Mesothelial cell of epicardium (in vitro differentiated cells): ENCODE measurements at regions not wholly inside any gene's neighbourhood (a gene's known extent, or its start where the extent isn't known, plus 50 kb on each side); places are given as distances from the start of the nearest gene placed in this dataset.

ENCODE experiments used
- DNase-seq, 2 experiments: peaks; one replicate each; pipeline ENCODE4 v3.0.0; 2021; ENCODE audit warnings: low spot score in 2 of 2; ENCODE audit not compliant: unreplicated experiment in 2 of 2
- H3K27ac Mint-ChIP-seq: 2 replicates; pipeline ENCODE4 v1.8.0; 2021; ENCODE audit warnings: mixed read lengths
- H3K27me3 Mint-ChIP-seq: 2 replicates; pipeline ENCODE4 v1.8.0; 2021; ENCODE audit warnings: low read depth, mixed read lengths
- H3K36me3 Mint-ChIP-seq: 2 replicates; pipeline ENCODE4 v1.8.0; 2021; ENCODE audit warnings: mixed read lengths
- H3K4me1 Mint-ChIP-seq: 2 replicates; pipeline ENCODE4 v1.8.0; 2021; ENCODE audit warnings: mixed read lengths
- H3K4me3 Mint-ChIP-seq: 2 replicates; pipeline ENCODE4 v1.8.0; 2021; ENCODE audit warnings: mild to moderate bottlenecking, moderate library complexity, mixed read lengths
- H3K9me3 Mint-ChIP-seq: 2 replicates; pipeline ENCODE4 v1.8.0; 2021; ENCODE audit warnings: mixed read lengths
- TF ChIP-seq, protein P1 (sequence below): fragments of 200-600 bp; sonication (generic); IDR thresholded peaks from one replicate; pipeline ENCODE4 v1.5.0; 2021; ENCODE audit warnings: antibody characterized with exemption; ENCODE audit not compliant: unreplicated experiment

DNA sequence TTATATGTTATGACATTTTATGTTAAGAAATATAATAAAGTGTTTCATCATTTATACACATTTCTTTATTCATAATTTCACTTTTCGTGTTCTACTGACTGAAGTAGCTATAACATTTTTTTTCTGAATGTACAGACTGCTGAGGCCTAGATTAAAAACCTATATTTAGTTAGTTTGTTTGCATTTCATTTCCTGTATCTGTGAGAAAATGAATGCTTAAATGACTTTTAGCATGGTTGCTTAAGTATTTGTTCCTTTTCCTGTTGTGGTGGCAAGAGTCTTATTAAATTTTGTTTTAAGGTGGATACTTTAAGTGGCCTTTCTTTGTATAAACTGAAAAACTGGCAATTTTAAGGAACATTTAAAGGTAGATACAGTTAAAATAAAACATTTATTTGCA is 779.7 kb upstream of the MAN1A1 start:
- no peaks in the 10 kb centered on the region for H3K27me3 Mint-ChIP-seq

GRCh38 chr6:120122401-120122800 is 772.8 kb upstream of the MAN1A1 start:
- H3K27ac Mint-ChIP-seq, result no peak overlapping the region
- H3K9me3 Mint-ChIP-seq, result peaks cover 4% of the 10 kb centered on the region
- no peaks in the 10 kb centered on the region for H3K36me3 Mint-ChIP-seq
- H3K4me1 Mint-ChIP-seq, result no peaks in the 10 kb centered on the region
- no peak for DNase-seq
- no peak overlapping the region for H3K4me3 Mint-ChIP-seq
- H3K27me3 Mint-ChIP-seq, result no peaks in the 10 kb centered on the region
- TF ChIP-seq, protein P1, sequence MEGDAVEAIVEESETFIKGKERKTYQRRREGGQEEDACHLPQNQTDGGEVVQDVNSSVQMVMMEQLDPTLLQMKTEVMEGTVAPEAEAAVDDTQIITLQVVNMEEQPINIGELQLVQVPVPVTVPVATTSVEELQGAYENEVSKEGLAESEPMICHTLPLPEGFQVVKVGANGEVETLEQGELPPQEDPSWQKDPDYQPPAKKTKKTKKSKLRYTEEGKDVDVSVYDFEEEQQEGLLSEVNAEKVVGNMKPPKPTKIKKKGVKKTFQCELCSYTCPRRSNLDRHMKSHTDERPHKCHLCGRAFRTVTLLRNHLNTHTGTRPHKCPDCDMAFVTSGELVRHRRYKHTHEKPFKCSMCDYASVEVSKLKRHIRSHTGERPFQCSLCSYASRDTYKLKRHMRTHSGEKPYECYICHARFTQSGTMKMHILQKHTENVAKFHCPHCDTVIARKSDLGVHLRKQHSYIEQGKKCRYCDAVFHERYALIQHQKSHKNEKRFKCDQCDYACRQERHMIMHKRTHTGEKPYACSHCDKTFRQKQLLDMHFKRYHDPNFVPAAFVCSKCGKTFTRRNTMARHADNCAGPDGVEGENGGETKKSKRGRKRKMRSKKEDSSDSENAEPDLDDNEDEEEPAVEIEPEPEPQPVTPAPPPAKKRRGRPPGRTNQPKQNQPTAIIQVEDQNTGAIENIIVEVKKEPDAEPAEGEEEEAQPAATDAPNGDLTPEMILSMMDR, result no peak

More for the DNA sequence above, 779.7 kb upstream of the MAN1A1 start:
- Mint-ChIP-seq H3K27ac (no peak overlapping the region), H3K36me3 (peaks cover 2% of the 10 kb centered on the region), H3K9me3 (peaks cover 21% of the 10 kb centered on the region), H3K4me3 (no peak overlapping the region), H3K4me1 (no peaks in the 10 kb centered on the region)
- TF ChIP-seq, protein P1, result no peak
- no peak for DNase-seq

DNA sequence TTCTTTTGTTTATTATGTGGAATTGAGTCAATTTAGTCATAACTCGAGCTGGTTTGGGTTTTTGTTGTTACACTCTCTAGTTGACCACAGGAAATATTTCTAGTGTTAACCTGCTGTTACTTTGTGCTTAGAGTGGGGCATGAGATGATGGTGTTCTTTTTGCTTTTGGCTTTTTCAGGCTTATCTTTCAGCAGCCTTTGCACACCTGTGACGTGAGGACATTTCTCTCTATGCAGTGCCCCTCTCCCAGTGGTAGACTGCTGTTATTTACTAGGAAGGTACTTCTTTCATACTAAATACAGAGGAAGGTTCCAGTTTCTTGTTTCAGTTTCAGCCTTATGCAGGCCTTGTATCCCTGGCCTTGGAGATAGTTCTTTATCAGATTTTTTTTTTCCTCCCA is 766.8 kb upstream of the MAN1A1 start:
- Mint-ChIP-seq H3K36me3 (no peaks in the 10 kb centered on the region), H3K9me3 (peaks cover 6% of the 10 kb centered on the region), H3K27ac (no peak overlapping the region), H3K27me3 (no peaks in the 10 kb centered on the region), H3K4me1 (no peaks in the 10 kb centered on the region), H3K4me3 (no peak overlapping the region)
- DNase-seq, result no peak
- TF ChIP-seq, protein P1, result no peak

DNA sequence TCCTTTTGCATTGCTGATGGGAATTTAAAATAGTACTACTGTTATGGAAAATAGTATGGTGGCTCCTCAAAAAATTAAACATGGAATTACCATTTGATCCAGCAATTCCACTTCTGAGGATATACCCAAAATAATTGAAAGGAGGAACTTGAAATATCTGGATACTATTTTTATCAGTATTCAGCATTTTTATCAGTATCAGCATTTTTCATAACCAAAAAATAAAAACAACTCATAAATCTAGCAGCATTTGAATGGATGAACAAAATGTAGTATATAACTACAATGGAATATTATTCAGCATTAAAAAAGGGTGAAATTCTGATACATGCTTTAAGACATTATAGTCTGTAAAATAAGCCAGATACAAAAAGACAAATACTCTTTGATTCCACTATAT is 763.4 kb upstream of the MAN1A1 start:
- peaks cover 4% of the 10 kb centered on the region for H3K4me1 Mint-ChIP-seq
- H3K27me3 Mint-ChIP-seq, result no peaks in the 10 kb centered on the region
- peaks cover 7% of the 10 kb centered on the region for H3K9me3 Mint-ChIP-seq
- no peak overlapping the region for H3K27ac Mint-ChIP-seq
- TF ChIP-seq, protein P1, result no peak
- no peak overlapping the region for H3K4me3 Mint-ChIP-seq
- H3K36me3 Mint-ChIP-seq, result no peaks in the 10 kb centered on the region
- no peak for DNase-seq

- no peaks in the 10 kb centered on the region for H3K36me3 Mint-ChIP-seq
- TF ChIP-seq, protein P1, result no peak
Measured at GRCh38 chr6:120111001-120111400, 761.4 kb upstream of the MAN1A1 start.

DNA sequence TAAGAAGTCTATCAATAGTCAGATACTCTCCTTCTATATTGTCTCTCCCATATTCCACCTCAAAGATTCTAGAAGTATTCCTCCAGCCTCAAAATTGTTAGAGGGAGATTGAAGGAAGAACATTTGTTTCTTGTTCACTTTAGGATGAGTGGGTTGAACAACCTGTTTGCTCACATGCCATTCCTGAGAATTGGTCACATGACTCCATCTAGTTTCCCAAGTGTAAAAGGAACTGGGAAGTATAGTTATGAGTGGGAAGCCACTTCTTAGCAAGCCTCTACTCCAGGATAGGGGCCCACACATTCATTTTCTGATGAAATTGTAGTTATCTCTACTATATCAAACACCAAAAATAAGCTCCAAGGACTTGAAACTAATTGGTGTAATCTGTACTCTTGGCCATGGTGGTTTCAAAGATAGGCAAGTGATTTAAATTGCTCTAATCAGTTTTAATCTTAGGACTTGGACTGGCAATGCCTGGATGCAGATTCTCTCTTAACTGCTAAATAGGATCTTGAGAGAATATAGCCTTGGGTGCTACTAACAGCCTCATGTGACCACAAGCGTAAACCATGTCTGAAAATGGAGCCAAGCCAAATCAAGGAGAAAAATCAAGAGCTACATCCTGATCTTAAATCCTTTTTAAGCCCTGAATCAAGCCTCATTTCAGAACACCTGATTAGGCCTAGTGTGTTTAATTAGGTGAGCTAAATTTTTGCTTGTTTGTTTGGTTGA is 758.7 kb upstream of the MAN1A1 start:
- no peak overlapping the region for H3K27ac Mint-ChIP-seq
- no peaks in the 10 kb centered on the region for H3K36me3 Mint-ChIP-seq
- no peaks in the 10 kb centered on the region for H3K27me3 Mint-ChIP-seq
- no peak overlapping the region for H3K4me3 Mint-ChIP-seq
- H3K4me1 Mint-ChIP-seq, result peaks cover 6% of the 10 kb centered on the region
- H3K9me3 Mint-ChIP-seq, result peaks cover 20% of the 10 kb centered on the region
- DNase-seq, result no peak
- TF ChIP-seq, protein P1, result no peak

More at GRCh38 chr6:120111001-120111400, 761.4 kb upstream of the MAN1A1 start:
- Mint-ChIP-seq H3K27ac (no peak overlapping the region), H3K9me3 (peaks cover 21% of the 10 kb centered on the region), H3K27me3 (no peaks in the 10 kb centered on the region), H3K4me1 (peaks cover 6% of the 10 kb centered on the region), H3K4me3 (no peak overlapping the region)
- DNase-seq, result no peak
